GM12892 (cell line): ENCODE measurements at regions not wholly inside any gene's neighbourhood (a gene's known extent, or its start where the extent isn't known, plus 50 kb on each side); places are given as distances from the start of the nearest gene placed in this dataset.

Experiments
- POLR2A ChIP-seq: IDR thresholded peaks from 2 replicates; pipeline ENCODE4 v1.6.1; 2011; ENCODE audit warnings: low read depth, low read length, control low read depth
- POLR2AphosphoS5 ChIP-seq: IDR thresholded peaks from 2 replicates; pipeline ENCODE4 v1.6.1; 2011; ENCODE audit warnings: low read depth, low read length, control low read depth
- TAF1 ChIP-seq: IDR thresholded peaks from 2 replicates; pipeline ENCODE4 v1.6.1; 2011; ENCODE audit warnings: low read depth, mild to moderate bottlenecking, control low read depth, low read length, borderline replicate concordance

DNA sequence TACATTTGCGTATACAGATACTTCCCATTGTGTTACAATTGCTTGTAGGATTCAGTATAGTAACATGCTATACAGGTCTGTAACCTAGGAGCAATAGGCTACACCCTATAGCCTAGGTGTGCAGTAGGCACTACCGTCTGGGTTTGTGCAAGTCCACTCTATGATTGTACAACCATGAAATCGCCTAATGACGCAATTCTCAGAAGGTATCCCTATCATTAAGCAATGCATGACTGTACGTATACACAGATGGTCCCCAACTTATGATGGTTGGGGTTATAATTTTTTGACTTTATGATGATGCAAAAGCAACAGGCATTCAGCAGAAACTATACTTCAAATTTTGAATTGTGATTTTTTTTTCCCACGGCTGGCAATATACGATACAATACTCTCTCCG is 458.2 kb upstream of the NOX3 start:
- TF ChIP-seq POLR2A (no peak), POLR2AphosphoS5 (no peak), TAF1 (no peak)
